ENCODE measurements at regions not wholly inside any gene's neighbourhood (a gene's known extent, or its start where the extent isn't known, plus 50 kb on each side); places are given as distances from the start of the nearest gene placed in this dataset.

DNA sequence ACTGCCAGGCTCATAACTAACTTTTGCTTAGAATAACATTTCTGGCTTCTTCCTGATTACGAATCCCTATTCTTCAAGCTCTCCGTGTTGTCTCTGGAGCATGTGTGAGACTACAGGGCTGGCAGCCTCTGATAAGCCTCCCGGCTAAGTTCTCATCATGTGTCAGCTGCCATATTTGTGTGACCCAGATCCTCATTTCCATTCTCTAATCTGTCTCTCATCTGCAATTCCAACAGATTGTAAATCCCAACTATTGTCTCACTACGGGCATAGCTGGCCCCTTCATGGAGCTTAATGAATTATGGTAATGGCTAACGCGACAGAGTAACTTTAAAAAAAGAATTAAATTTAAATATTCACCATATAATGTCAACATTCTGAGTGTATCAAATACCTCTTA is 165.4 kb downstream of the CMPK2 start:
- no peak for ATAC-seq
- Histone ChIP-seq H3K4me3 (no peak overlapping the region), H3K4me1 (no peaks in the 10 kb centered on the region), H3K36me3 (no peaks in the 10 kb centered on the region), H3K9me3 (no peaks in the 10 kb centered on the region), H3K27me3 (no peaks in the 10 kb centered on the region), H3K27ac (no peak overlapping the region)
- intact Hi-C loops (cut with DNase I; ENCODE audit: low total_unique reads) (no loop called here), in situ Hi-C loops (cut with MboI; ENCODE audit: low sequenced_read_pairs in 4 of 4) (no loop called here)
- DNase-seq = no peak
- no peak for TF ChIP-seq POLR2A (IDR thresholded peaks at IDR 0.05)
- TF ChIP-seq, protein P1, sequence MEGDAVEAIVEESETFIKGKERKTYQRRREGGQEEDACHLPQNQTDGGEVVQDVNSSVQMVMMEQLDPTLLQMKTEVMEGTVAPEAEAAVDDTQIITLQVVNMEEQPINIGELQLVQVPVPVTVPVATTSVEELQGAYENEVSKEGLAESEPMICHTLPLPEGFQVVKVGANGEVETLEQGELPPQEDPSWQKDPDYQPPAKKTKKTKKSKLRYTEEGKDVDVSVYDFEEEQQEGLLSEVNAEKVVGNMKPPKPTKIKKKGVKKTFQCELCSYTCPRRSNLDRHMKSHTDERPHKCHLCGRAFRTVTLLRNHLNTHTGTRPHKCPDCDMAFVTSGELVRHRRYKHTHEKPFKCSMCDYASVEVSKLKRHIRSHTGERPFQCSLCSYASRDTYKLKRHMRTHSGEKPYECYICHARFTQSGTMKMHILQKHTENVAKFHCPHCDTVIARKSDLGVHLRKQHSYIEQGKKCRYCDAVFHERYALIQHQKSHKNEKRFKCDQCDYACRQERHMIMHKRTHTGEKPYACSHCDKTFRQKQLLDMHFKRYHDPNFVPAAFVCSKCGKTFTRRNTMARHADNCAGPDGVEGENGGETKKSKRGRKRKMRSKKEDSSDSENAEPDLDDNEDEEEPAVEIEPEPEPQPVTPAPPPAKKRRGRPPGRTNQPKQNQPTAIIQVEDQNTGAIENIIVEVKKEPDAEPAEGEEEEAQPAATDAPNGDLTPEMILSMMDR (IDR thresholded peaks at IDR 0.05 in 4 of 5, conservative IDR thresholded peaks at IDR 0.05 in 1 of 5) = no peak

DNA sequence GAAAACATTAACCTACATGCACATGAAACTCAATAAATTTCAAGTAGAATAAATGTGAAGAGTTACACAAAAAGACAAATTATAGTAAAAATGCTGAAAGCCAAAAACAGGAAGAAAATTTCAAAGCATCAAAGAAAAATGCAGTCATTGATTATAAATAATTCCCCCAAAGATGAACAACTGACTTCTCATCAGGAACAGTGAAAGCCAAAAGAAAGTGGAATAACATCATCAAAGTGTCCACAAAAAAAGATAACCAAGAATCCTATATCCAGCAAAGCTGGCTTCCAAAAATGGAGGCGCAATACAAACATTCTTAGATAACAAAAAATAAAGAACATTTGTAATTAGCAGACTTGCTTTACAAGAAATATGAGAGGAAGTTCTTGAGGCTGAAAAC is 161.6 kb downstream of the CMPK2 start:
- in situ Hi-C loops (cut with MboI; ENCODE audit: low sequenced_read_pairs in 4 of 4) (no loop called here), intact Hi-C loops (cut with DNase I; ENCODE audit: low total_unique reads) (no loop called here)
- no peak overlapping the region for H3K4me3 ChIP-seq
- no peaks in the 10 kb centered on the region for H3K36me3 ChIP-seq
- no peaks in the 10 kb centered on the region for H3K4me1 ChIP-seq
- ATAC-seq (no peak), DNase-seq (no peak)
- no peak for TF ChIP-seq POLR2A (IDR thresholded peaks at IDR 0.05)
- TF ChIP-seq, protein P1 (IDR thresholded peaks at IDR 0.05 in 4 of 5, conservative IDR thresholded peaks at IDR 0.05 in 1 of 5) = no peak
- no peaks in the 10 kb centered on the region for H3K27me3 ChIP-seq
- no peaks in the 10 kb centered on the region for H3K9me3 ChIP-seq
- no peak overlapping the region for H3K27ac ChIP-seq

DNA sequence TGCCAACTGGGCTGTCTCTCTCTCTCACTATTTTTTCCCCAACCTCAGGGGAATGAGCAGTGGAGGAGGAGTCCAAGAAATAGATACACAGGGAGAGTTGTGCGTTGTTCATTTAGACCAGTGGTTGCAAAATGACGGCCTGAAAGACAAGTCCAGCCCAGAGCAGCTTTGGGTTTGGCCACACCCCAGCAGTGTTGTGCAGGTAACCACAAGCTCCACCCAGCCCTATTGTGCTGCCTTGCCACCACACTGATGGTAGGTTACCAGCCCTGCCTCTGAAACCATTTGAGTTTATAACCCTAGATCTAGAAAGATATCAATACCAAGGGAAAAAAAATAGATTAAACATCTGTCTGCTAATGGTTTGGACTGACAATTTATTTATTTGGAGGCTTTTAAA is 144.3 kb downstream of the CMPK2 start:
- Histone ChIP-seq H3K36me3 (no peaks in the 10 kb centered on the region), H3K27ac (no peak overlapping the region), H3K9me3 (no peaks in the 10 kb centered on the region), H3K4me3 (no peak overlapping the region), H3K4me1 (no peaks in the 10 kb centered on the region), H3K27me3 (no peaks in the 10 kb centered on the region)
- ATAC-seq (no peak), DNase-seq (no peak)
- in situ Hi-C loops (cut with MboI; ENCODE audit: low sequenced_read_pairs in 4 of 4) (no loop called here), intact Hi-C loops (cut with DNase I; ENCODE audit: low total_unique reads) (no loop called here)
- TF ChIP-seq, protein P1 (IDR thresholded peaks at IDR 0.05 in 4 of 5, conservative IDR thresholded peaks at IDR 0.05 in 1 of 5) = no peak
- TF ChIP-seq POLR2A (IDR thresholded peaks at IDR 0.05) = no peak

DNA sequence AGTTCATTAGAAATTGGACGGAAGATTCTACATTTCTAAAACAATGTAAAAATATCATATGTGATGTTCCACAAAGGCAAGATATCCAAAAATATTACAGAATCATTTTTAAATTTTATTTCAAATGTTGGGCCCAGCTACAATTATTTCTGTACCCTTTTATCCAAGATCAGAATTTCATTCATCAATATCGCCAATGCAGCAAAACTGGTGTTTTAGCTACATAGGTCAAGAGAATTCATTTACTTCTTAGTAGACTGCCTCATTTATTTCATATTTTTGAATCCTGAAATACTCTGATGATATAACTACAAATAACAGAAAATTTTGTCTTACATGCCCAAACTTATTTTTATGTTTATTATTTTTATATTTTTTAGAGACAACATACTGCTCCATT is 143.1 kb downstream of the CMPK2 start:
- ATAC-seq = no peak
- Histone ChIP-seq H3K36me3 (no peaks in the 10 kb centered on the region), H3K27ac (no peak overlapping the region), H3K9me3 (no peaks in the 10 kb centered on the region), H3K27me3 (no peaks in the 10 kb centered on the region), H3K4me1 (no peaks in the 10 kb centered on the region), H3K4me3 (no peak overlapping the region)
- in situ Hi-C loops (cut with MboI; ENCODE audit: low sequenced_read_pairs in 4 of 4) = no loop called here
- no peak for DNase-seq
- TF ChIP-seq, protein P1 (IDR thresholded peaks at IDR 0.05 in 4 of 5, conservative IDR thresholded peaks at IDR 0.05 in 1 of 5) = no peak
- TF ChIP-seq POLR2A (IDR thresholded peaks at IDR 0.05) = no peak
- intact Hi-C loops (cut with DNase I; ENCODE audit: low total_unique reads) = no loop called here

DNA sequence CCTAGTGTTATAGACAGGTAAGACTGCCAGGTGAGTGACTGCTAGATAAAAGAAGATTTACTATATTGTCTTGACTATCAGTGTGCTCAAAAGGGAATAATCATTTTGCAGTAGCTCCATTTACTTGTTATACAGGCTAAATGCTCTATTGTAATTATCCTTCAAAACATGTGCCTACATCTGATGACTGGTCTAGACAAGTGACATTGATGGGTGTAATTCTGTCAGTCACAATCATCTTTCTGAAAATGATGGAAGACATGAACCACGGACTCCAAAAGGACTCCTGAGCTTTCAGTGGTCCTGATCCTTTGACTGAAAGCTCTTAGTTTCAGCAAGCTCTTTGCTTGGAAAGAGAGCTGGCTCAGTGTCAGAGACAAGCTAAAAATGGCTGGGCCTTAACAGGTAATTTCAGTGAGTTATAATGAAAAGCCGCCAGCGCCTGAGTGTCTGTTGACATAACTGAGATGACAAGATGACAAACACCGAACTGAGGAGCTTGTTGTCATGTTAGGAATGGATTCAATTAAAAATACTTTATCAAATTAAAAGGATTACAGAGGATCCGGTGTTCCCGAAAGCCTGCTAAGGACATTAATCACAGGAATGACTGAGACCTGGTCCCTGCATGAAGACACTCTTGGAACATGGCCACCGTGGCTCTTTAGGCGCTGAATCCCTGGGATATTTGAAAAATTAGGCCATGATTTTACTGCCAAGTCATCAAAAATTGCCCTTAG is 141.7 kb downstream of the CMPK2 start:
- intact Hi-C loops (cut with DNase I; ENCODE audit: low total_unique reads) (no loop called here), in situ Hi-C loops (cut with MboI; ENCODE audit: low sequenced_read_pairs in 4 of 4) (no loop called here)
- H3K4me1 ChIP-seq = no peaks in the 10 kb centered on the region

More for the DNA sequence above, 141.7 kb downstream of the CMPK2 start:
- H3K27me3 ChIP-seq = no peaks in the 10 kb centered on the region
- H3K9me3 ChIP-seq = no peaks in the 10 kb centered on the region
- no peak overlapping the region for H3K4me3 ChIP-seq
- no peak for TF ChIP-seq POLR2A (IDR thresholded peaks at IDR 0.05)
- TF ChIP-seq, protein P1 (IDR thresholded peaks at IDR 0.05 in 4 of 5, conservative IDR thresholded peaks at IDR 0.05 in 1 of 5) = no peak
- no peak for ATAC-seq
- DNase-seq = no peak
- H3K27ac ChIP-seq = peak overlapping the region in 2 of 4 donors; percentile 15 to 33
- H3K36me3 ChIP-seq = no peaks in the 10 kb centered on the region

Measured in gastrocnemius medialis (tissue), 4 donors.